ENCODE measurements at regions not wholly inside any gene's neighbourhood (a gene's known extent, or its start where the extent isn't known, plus 50 kb on each side); places are given as distances from the start of the nearest gene placed in this dataset.

- DNase-seq (ENCODE audit: low read depth, low spot score), result no peak
Observed at GRCh38 chr16:86362155-86362849, 148.0 kb upstream of the FOXF1 start.

- DNase-seq (ENCODE audit: low read depth, low spot score), result peak; percentile 96
Observed at GRCh38 chr16:86363057-86363490, 147.3 kb upstream of the FOXF1 start.

- DNase-seq (ENCODE audit: low read depth, low spot score), result peak; percentile 29
Observed at GRCh38 chr16:86363836-86364618, 146.3 kb upstream of the FOXF1 start.

GRCh38 chr16:86364653-86365380 lies 145.5 kb upstream of the FOXF1 start:
- no peak for DNase-seq (ENCODE audit: low read depth, low spot score)

- no peak for DNase-seq (ENCODE audit: low read depth, low spot score)
Observed at GRCh38 chr16:86365513-86366273, 144.6 kb upstream of the FOXF1 start.

GRCh38 chr16:86366481-86366880 lies 143.8 kb upstream of the FOXF1 start:
- no peak for DNase-seq (ENCODE audit: low read depth, low spot score)

- no peak for DNase-seq (ENCODE audit: low read depth, low spot score)
Observed at GRCh38 chr16:86367291-86368072, 142.8 kb upstream of the FOXF1 start.

- no peak for DNase-seq (ENCODE audit: low read depth, low spot score)
Observed at GRCh38 chr16:86368261-86368660, 142.1 kb upstream of the FOXF1 start.

- DNase-seq (ENCODE audit: low read depth, low spot score), result no peak
Observed at GRCh38 chr16:86370062-86370461, 140.3 kb upstream of the FOXF1 start.

- DNase-seq (ENCODE audit: low read depth, low spot score), result no peak
Observed at GRCh38 chr16:86371083-86371803, 139.1 kb upstream of the FOXF1 start.

GRCh38 chr16:86372193-86372592 lies 138.1 kb upstream of the FOXF1 start:
- DNase-seq (ENCODE audit: low read depth, low spot score), result no peak

- no peak for DNase-seq (ENCODE audit: low read depth, low spot score)
Observed at GRCh38 chr16:86373276-86373901, 136.9 kb upstream of the FOXF1 start.

- DNase-seq (ENCODE audit: low read depth, low spot score), result no peak
Observed at GRCh38 chr16:86374603-86375130, 135.7 kb upstream of the FOXF1 start.

GRCh38 chr16:86375364-86375763 lies 135.0 kb upstream of the FOXF1 start:
- DNase-seq (ENCODE audit: low read depth, low spot score), result peak; percentile 61

- no peak for DNase-seq (ENCODE audit: low read depth, low spot score)
Observed at GRCh38 chr16:86375851-86376250, 134.5 kb upstream of the FOXF1 start.

GRCh38 chr16:86376837-86377236 lies 133.5 kb upstream of the FOXF1 start:
- no peak for DNase-seq (ENCODE audit: low read depth, low spot score)

GRCh38 chr16:86377251-86378022 lies 132.9 kb upstream of the FOXF1 start:
- DNase-seq (ENCODE audit: low read depth, low spot score), result no peak

GRCh38 chr16:86378128-86378527 lies 132.2 kb upstream of the FOXF1 start:
- DNase-seq (ENCODE audit: low read depth, low spot score), result no peak

Data from astrocyte of the hippocampus (primary cell).